GM12875 (cell line): ENCODE measurements at regions not wholly inside any gene's neighbourhood (a gene's known extent, or its start where the extent isn't known, plus 50 kb on each side); places are given as distances from the start of the nearest gene placed in this dataset.

Experiments
- H3K4me3 ChIP-seq: one replicate; pipeline ENCODE4 v1.5.1; 2011; ENCODE audit warnings: low read depth, low read length, control low read depth
- TF ChIP-seq, protein P1 (sequence below): IDR thresholded peaks from 2 replicates; pipeline ENCODE4 v1.5.1; 2011; ENCODE audit warnings: low read depth, mild to moderate bottlenecking, control low read depth, inconsistent platforms, low read length, moderate library complexity, borderline replicate concordance; ENCODE audit not compliant: insufficient read depth

DNA sequence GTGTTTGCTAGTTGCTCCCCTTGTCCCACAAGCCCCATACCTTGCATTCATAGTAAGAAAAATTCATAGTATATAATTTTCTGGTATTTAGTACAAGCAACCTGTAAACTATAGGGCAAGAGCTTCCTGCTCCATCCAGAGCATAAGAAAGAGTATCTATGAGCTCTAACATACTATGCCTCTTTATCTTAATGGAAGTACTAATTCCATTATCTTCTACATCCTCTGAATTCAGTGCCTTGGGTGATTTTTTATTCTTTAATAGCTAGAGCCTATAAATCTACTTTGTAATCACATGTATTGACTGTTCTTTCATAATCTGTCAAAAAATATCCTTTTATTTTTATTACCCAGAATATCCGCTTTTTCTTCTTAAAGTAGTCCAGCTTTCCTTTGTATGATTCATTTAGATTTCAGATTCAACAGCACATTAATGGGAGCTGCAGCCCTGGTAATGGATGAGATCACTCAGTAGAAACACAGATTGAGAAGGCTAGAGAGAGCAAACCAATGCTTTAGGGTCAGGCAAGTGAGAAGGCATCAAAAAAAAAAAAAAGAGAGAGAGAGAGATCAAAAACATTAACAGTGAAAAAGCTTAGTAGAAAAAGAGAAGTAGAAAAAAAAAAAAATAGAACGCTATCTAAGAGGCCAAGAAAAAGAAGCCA is 511.5 kb upstream of the NAALADL2 start:
- TF ChIP-seq, protein P1, sequence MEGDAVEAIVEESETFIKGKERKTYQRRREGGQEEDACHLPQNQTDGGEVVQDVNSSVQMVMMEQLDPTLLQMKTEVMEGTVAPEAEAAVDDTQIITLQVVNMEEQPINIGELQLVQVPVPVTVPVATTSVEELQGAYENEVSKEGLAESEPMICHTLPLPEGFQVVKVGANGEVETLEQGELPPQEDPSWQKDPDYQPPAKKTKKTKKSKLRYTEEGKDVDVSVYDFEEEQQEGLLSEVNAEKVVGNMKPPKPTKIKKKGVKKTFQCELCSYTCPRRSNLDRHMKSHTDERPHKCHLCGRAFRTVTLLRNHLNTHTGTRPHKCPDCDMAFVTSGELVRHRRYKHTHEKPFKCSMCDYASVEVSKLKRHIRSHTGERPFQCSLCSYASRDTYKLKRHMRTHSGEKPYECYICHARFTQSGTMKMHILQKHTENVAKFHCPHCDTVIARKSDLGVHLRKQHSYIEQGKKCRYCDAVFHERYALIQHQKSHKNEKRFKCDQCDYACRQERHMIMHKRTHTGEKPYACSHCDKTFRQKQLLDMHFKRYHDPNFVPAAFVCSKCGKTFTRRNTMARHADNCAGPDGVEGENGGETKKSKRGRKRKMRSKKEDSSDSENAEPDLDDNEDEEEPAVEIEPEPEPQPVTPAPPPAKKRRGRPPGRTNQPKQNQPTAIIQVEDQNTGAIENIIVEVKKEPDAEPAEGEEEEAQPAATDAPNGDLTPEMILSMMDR = no peak
- no peak overlapping the region for H3K4me3 ChIP-seq

DNA sequence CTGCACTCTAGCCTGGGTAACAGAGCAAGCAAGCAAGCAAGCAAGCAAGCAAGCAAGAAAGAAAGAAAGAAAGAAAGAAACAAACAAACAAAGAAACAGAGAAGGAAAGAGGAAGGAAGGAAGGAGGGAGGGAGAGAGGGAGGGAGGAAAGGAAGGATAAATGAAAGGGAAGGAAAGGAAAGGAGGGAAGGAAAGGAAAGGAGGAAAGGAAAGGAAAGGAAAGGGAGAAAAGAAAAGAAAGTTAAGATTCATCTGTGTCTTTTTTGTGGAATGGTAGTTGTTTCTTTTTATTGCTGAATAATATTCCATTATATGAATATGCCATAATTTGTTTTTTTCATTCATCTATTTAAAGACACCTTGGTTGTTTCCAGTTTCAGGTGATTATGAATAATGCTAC is 506.9 kb upstream of the NAALADL2 start:
- TF ChIP-seq, protein P1 = no peak

GRCh38 chr3:174355505-174355904 is 503.6 kb upstream of the NAALADL2 start:
- TF ChIP-seq, protein P1 = no peak
- no peak overlapping the region for H3K4me3 ChIP-seq

More for the DNA sequence above, 506.9 kb upstream of the NAALADL2 start:
- no peak overlapping the region for H3K4me3 ChIP-seq

DNA sequence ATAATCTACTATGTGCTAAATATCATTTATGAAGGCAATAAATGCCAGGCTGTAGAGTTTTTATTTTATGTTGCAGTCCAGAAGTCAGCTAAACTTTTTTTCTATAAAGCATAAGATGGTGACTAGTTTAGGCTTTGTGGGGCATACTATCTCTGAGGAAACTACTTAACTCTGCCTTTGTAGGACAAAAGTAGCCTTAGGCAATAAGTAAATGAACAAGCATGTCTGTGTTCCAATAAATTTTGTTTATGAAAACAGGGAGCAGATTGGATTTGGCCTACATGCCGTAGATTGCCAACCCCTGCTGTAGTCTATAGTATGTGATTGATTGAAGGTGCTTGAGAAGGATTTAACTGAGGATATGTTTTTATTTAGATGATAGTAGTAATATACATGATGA is 502.5 kb upstream of the NAALADL2 start:
- TF ChIP-seq, protein P1 = no peak
- no peak overlapping the region for H3K4me3 ChIP-seq

DNA sequence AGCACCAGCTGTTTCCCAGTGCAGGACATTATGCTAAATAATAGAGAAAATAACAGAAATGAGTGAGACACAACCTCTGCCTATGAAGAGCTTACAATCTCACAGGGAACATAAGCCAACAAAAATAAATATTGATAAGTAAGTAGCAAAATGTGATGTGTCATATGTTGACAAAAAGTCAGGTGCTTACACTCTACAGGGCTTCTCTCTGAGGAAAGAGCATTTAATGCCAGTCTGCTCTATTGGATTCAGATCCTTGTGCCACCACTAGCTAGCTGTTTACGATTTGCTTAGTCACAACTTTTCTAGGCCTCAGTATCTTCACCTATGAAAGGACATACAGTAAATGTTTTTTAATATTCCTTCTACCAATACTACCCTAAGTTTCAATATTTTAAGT is 500.9 kb upstream of the NAALADL2 start:
- TF ChIP-seq, protein P1 = no peak
- no peak overlapping the region for H3K4me3 ChIP-seq

DNA sequence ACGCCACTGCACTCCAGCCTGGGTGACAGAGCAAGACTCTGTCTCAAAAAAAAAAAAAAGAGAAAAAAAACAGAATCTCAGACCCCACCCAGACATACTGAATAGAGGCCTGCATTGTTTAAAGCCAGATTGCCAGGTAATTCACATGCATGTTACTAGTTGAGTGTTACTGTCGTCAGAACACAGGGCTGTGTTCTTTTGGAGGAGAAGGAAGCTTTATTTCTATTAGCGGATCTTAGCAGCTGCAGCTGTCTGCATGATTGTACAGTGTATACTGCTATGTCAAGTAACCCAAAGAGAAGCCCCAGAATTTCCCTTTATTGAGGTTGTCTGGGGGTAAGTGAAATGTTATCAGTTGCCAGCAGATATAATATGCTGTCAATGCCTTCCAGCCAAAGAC is 496.6 kb upstream of the NAALADL2 start:
- H3K4me3 ChIP-seq = no peak overlapping the region
- TF ChIP-seq, protein P1 = no peak

GRCh38 chr3:174363256-174363655 is 495.9 kb upstream of the NAALADL2 start:
- TF ChIP-seq, protein P1 = no peak
- no peak overlapping the region for H3K4me3 ChIP-seq
